Stimulated activated CD4-positive, alpha-beta T cell treated with anti-CD3 and anti-CD28 coated beads, Interleukin-15, amount 100 ng/mL, for 1 hour (primary cell): ENCODE measurements at regions not wholly inside any gene's neighbourhood (a gene's known extent, or its start where the extent isn't known, plus 50 kb on each side); places are given as distances from the start of the nearest gene placed in this dataset.

ENCODE experiments used
- DNase-seq, 2 donors: peaks; one replicate each; pipeline ENCODE4 v3.0.0-alpha.2; 2020; ENCODE audit warnings: low read depth in 1 of 2, low spot score in 1 of 2

DNA sequence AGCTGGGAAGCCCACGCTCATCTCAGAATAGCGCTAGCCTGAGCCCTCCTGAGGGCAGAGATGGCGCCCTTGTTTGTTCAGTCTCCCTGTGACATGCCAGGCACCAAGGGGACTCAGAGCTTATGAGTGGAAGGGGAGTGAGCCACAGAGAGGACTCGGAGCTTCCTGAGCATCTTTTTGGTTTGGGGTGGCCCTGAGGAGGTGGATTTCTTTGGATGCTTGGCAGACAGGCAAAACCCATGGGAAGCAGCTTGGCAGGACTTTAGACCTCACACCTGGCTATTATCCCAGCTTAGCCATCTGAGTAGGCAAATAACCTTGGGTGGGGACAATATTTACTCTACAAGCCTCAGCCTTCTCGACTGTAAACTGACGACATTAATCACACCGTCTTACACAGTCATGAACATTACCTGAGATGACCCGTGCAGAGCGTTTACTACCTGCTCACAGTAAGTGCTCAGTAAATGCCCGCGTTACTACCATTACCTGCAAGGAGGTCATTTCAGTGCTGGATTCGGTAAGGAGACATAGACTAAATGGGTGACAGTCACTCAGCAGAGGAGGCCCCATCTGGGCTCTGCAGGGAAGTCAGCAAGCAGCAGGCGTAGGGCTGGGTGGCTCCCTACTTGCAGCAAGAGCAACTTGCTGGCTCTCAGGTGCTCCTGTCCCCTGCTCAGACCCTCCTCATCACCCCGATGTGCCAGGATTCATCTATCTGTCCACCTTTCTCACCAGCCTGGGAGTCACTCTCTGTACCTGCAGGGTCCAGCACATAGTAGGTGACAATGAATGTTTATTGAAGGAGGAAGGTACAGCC, 54.9 kb downstream of the KLHDC7A start:
- no peak for DNase-seq

DNA sequence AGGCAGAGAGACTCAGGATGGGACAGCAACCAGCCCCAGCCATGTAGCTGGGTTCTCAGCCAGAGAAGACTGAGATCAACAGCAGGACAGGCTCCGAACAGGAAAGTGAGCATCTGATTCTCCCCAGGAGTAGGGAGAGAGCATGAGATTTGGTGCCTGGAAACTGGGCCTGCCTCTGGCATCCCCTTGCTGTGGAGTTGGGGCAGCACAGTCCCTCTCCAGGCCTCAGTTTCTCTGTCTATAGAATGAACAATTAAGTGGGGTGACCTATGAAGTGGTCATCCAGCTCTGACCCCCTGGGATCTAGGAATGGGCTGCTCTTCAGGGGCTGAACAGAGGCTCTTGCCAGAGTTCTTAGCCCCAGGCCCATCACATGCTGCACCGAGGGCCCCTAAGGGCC, 55.6 kb downstream of the KLHDC7A start:
- no peak for DNase-seq

DNA sequence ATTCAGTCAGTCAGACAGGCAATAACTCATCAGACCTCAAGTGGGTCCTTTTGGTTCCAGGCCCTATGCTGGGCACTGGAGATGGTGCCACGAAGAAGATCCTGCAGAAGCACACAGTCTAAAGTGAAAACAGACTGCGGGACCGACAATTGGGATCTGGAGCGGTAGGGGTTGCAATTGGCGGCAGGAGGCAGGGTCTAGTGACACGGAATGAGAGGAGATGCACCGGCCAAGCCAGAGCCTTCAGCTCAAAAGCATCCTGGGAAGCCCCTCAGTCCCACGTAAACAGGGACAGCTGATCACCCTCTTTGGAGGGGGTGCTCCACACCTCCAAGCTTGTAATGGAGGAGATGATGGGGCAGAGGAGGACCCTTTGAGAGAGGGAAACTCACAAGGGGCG, 56.2 kb downstream of the KLHDC7A start:
- DNase-seq, result no peak

DNA sequence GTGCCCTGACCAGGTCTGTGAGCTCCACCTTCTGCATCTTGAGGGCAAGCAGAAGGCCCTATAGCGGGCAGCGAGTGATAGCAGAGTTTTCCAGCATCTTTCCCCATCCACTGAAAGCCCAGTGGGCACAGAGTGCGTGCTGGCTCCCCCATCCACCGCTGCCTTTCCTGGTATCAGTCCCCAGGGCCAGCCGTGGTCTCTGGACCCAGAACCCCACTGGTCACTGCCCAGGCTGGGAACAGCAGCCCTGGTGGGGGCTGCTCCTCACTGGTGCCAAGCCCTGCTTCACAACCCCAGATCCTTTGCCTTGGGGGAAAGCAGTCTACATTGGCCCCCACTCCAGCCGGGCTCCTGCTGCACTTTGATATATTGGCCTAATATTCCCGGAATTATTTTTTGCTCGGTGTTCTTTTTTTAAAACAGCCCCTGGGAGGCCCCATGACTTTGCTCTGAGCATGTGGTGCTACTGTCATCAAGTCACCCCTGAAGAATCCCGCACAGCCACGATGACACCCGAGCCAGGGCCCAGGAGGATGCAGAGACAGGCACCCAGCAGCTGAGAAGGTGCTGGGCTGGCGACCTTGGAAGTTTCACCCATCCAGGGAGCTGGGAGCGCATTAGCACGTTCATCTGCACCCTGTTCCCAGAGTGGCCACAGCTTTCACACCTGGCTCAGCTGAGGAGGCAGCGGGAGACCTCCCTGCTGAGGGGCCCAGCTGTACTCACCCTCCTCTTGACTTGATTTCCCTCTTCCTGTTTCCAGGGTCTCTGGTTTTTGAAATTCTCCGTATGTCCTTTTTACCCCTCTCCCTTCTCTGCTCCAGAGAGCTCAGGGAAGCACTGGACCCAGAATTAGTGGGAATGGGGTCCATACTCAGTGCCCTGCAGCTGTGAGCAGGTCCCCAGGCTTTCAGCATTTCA, 56.9 kb downstream of the KLHDC7A start:
- no peak for DNase-seq

DNA sequence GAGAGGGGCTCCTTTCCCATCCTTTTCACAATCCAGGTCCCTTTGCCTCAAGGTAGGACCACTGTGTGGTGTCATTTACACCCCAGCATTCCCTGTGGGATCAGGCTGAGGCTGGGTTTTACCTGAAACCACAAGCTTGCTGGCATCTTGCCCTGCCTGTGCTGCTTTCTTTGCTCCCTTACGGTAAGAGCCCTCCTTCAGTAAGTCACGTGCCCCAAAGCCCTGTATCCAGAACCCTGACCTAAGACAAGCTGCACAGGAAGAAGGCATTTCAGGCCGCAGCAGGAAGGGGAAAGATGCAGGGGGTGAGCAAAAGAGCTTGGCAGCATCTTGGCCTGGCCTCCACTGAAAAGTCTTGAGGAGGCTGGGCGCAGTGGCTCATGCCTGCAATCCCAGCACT, 58.4 kb downstream of the KLHDC7A start:
- DNase-seq, result no peak

DNA sequence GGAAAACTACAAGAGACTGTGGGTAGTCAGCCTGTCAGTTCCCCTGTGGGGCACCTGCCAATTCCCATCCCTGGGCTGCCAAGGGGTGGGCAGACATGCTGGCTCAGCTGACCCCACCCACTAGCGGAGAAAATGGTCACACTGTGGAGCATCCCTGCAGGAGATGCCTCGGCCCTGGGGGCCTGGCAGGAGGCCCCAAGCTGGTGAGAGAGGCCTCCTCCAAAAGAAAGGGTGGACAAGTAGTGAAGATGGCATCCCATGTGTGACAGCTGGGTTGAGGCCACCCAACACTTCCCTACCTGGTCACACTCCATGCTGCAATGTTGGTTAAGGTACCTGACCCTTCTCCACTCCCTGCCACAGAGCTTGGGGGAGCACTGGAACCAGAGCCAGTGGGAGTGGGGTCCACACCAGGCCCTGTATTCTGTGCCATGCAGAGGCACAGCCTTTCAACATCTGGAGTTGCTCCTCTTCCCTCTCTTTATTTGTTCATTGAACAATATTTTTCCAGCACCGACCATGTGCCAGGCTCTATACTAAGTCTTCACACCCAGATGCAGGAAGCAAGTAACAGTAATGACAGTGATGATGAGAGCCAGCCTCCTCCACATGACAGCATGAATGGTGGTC, 59.5 kb downstream of the KLHDC7A start:
- no peak for DNase-seq

DNA sequence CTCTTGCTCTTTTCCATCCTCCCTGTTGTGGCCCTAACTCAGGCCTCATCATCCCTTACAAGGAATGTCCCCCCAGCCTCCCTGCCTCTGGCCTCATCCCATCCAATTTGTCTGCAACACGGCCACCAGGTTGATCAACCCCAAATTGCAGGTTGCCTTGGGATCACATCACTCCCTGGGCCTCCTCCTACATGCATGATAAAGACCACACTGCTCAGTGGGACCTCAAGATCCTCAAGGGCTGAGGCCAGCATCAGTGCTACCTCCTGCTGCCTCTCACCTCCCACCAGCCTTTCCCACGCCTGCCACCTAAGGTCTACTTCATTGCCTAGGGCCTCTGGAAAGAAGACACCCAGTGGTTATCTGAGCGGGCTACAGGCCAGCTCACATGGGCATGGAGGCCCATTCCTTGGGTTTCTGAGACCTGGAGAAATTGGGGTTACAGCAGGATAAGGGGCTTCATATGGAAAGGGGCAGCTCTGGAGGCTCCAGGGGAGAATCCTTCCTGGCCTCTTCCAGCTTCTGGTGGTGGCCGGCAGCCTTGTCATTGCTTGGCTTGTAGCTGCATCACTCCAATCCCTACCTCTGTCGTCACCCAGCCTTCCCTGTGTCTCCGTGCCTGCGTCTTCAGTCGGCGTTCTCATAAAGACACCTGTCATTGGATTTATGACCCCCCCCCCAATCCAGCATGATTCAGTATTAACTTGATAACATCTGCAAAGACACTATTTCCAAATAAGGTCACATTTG, 60.5 kb downstream of the KLHDC7A start:
- DNase-seq, result no peak

DNA sequence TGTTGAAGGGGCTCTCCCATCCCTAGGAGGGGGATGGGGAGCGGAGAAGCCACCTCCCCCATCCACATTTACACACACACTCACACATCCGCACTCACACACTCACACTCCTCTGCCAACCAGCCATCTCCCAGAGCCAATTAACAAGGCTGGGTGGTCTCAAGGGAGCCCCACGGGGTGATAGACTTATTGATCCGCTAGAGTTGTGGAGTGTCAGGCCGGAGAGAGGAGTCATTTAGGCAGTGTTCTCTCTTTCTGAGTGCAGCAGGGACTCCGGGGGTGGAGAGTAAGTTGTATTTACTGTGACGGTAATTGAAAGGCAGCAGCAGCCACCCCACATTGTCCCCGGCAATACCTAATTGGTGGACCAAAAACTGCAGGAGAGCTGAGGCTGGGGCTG, 61.6 kb downstream of the KLHDC7A start:
- DNase-seq, result no peak

DNA sequence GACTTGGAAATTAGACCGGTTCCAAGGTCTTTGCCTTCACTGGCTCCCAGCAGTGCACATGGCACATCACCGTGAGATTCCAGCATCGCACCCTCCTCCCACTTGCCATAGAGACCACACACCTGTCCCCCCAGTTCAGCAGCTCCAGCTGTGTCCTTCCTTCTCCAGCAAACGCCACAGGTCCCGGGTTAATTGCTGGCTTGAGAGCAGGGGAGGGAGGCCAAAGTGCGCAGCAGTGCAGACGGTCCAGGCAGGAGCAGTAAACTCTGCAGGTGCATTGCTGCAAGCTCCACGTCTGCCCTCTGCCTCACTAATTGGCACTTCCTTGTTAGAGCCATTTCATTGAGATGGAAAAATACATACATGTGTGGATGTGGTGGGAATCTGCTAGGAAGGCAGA, 65.3 kb downstream of the KLHDC7A start:
- no peak for DNase-seq

DNA sequence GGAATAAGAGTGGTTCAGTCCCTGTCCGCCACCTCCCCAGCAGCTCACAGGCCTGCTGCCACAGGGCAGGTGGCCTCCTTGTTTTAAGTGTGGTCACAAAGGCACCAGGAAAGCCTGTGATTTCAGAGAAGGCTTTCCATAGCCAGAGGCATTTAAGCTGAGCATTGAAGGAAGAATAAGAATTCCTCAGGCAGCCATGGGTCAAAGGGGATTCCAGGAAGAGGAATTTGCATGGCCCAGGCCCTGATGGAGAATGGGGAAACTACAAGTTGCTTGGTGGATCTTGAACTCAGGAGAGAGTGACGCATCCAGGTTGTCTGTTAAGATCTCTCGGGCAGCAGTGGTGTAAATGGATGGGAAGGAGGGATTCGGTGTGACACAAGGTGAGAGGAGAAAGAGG, 66.7 kb downstream of the KLHDC7A start:
- DNase-seq, result no peak

DNA sequence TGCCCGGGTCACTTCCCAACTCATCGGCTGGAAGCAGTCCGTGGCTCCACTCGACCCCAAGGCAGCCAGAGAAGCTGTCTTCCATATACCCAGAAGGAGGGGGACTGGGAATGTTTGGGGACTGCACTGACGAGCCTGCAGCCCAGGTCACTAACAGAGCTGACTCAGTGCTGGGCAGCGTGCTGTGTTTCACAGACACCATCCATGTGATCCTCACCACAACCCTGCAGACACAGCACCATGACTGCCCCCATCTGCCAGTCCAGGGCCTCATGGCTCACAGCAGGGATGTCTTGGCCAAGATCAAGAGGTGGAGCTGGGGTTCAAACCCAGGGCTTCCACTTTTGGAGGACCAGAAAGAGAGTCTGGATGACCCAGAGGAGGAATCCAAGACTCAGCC, 67.9 kb downstream of the KLHDC7A start:
- DNase-seq, result no peak

DNA sequence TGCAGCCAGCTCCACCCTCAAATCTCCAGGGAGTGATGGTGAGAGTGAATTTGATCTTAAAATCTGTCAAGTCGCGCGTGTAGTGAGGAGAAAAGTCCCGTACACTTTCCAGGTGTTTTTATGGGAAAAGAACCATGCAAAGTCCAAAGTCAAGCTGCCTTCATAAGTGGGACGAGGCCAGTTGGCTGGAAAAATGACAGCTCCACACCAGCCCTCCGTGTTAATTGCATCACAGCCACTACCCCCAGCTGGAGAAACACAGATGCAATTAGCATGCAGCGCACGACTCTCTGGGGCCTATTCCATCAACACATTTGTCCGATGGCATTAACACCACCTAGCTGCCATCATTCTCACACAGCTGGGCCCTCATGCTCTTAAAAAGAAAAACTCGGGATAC, 68.4 kb downstream of the KLHDC7A start:
- DNase-seq, result no peak

DNA sequence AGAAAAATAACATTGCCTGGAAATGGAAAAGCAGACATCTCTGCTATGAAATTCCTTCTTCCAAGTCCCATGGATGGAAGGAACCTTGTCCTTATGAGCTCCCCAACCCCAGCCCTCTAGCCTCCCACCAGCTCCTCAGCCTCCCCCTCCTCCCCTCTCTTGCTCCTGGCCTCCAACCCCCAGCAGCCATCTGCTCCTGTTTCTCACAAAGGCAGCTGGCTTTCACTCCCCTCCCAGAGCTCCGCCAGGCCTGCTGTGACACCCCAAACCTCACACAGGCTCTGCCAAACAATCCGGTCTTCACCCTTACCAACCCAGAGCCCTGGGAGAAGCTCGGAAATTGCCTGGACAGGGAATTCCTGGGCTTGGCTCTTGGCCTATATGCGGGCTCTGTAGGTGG, 69.2 kb downstream of the KLHDC7A start:
- no peak for DNase-seq

DNA sequence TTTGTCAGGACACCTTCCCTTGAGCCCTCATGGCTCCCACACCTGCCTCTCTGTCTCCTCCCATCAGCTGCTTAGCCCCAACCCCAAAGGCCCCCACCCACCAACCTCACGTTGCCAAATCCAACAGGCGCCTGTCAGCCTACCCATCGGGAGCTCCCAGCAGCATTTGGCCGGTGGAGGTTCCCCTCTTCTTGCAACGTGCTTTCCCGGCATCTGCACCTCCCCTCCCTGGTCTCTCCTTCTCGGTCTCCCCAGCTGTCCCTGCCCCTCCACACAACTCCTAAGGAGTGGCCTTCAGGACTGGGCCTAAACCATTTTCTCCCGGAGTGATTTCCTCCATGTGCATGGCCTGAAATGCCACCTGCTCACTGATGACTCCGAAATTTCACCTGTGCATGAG, 71.9 kb downstream of the KLHDC7A start:
- DNase-seq, result no peak

DNA sequence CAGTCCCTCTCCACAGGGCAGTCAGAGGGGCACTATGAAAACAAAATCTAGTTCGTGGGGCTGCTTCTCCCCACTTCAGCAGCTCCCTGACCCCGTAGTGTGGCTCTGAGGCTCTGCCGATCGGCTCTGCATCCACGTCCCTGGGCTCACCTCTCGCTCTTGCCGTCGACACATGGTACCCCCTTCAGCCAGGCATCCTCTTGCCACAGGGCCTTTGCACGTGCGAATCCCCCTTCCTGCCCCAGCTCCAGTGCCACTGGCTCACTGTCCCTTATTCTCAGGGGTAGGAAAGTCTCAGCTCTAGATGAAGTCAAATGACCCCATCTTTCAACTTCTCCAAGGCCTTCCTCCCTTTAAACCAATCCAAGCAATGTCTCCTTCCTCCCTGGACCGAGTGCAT, 72.7 kb downstream of the KLHDC7A start:
- DNase-seq, result no peak

DNA sequence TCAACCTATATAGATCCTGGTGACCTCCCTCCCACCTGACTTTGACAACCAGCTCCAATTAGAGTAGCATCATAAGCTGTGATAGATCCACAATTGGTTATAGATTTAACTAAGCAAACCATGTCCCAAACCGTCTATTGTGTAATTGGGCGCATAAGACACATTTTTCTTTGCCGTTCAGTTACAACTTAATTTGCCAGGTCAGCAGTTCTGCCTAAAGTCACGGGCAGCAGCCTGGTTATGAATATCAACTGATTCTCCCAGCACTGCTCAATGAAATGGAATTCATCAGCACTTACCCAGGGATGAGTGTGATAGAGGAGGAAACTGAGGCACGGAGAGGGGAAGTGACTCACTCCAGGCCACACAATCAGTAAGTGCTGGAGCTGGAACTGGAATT, 73.4 kb downstream of the KLHDC7A start:
- no peak for DNase-seq

DNA sequence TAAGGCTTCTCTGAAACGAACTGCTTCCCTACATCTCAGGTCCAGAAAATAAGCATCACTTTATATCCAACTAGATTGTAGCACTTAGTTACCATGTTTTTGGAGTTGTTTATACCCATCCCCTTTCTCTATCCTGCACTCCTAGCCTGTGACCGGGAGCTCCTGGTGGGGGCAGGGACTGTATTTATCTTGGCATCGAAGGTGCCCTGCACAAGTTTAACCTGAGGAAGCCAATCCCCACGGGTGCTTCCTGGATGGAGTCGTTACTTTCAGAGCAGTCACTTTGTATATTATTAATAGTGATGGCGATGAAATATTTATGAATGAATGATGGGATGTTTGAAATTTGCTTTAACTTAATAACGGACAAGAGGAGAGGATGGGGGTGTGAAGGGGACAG, 73.9 kb downstream of the KLHDC7A start:
- DNase-seq, result no peak

DNA sequence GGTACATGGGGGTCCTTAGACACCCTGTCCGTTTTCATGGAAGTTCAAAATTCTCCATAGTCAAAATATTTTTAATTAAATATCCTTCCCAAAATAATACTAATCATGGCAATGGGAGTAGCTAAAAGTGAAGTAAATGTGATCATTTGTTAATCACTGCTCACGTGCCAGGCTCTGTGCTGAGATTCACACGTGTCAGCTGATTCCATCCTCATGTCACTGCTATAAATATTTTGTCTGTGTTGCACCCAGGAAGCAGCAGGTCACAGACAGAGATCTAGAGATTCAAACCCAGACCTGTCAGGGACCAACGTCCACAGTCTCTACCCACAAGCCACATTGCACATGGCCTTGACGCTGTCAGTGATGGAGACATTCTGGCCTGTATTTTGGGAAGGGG, 74.3 kb downstream of the KLHDC7A start:
- no peak for DNase-seq

DNA sequence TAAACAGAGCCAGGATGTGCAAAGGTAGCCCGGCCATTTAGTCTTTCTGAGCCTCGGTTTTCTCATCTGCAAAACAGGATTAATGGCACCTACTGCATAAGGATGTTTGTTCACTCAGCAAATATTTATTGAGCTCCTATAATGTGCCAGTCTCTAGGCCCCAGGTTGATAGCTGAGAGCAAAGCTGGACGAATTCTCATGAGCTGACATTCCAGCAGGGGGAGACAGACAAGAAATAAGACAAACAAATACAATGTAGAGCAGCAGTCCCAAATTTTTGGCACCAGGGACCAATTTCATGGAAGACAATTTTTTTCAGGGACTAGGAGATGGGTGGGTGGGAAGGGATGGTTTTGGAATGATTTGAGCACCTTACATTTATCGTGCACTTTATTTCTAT, 74.3 kb upstream of the PAX7 start:
- DNase-seq, result no peak

DNA sequence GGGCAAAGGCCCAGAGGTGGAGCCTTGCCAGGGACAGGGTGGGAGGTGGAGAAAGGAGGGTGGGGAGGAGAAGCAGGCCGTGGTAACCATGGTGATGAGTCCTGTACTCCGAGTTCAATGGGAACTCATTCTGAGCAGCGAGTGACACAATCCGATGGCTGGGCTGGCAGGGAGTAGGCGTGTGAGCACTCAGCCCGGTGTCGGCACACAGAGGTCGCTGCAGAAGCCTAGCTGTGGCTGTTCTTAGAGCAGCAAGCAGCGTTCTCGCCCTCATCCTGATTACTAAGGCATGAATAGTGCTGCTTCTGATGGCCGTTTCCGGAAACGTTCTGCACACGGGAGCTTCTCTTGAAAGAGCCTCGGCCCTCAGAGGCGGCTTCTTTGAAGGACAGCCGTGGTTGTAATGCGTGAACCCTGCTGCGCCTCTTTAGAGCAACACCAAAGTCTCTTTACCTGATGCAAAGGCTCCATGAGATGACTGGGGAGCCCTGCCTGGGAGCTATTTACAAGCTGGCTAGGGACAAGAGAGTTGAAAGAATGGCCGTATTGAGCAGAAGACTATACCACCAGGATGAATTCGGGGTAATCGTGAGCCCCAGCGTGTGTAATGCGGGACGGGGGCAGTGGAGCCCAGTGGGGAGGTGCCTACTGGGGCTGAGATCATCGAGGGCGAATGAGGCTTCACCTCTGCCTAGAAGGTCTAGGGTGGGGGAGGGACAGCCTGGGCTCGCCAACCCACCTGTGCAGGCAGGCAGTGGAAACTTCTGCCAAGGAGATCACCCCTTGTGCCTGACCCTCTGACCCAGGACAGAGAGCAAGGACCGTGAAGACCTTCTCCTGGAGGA, 72.8 kb upstream of the PAX7 start:
- peak in 1 of 2 donors; percentile 2 for DNase-seq
